ENCODE measurements at regions not wholly inside any gene's neighbourhood (a gene's known extent, or its start where the extent isn't known, plus 50 kb on each side); places are given as distances from the start of the nearest gene placed in this dataset.

DNA sequence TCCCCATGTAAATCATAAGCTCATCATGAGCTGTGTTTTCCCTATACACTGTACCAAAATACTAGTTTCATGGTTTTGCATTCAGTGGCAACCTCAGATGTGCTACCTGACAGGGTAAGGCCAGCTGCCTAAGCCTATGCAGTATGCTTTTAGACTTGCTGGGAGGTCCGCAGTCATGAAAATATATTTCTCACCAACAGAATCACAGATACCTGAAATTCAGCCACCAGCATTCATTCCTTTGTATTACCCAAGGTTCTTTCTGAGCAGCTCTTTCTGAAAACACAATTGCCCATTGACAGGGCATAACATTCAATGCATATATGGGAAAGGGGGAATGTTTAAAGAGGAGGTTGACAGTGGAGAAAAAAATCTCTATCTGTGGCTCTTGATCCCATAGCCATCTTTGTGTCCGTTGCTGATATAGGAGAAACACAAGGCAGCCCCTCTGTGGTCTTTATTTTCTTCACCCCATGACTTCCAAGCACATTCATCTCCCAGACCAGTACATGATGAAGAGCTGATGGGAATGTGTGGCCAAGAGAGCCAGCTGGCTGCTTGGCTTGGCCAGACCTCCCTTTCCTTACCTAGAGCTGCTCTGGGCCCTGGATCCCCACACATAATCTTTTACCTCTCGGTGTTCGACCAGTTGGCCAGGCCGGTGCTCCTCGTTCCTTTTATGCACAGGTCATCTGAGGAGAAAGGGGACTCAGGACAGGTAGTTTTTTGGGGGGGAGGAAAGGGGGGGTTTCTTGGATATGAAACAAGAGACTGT, 162.9 kb downstream of the KCNA5 start:
- Histone ChIP-seq H3K9ac (ENCODE audit: control insufficient read depth, insufficient read depth, low read length) (no peak overlapping the region), H3K4me3 (no peak overlapping the region), H3K36me3 (ENCODE audit: control insufficient read depth in 2 of 2, insufficient read depth in 2 of 2, low read length in 1 of 2) (no peaks in the 10 kb centered on the region), H3K27me3 (replicated peaks in 1 of 2; ENCODE audit: control insufficient read depth in 2 of 2, insufficient read depth in 2 of 2, low read length in 1 of 2) (peaks cover 0 to 3% of the 10 kb centered on the region in 2 experiments; a peak in 2 of 4 replicates), H3K4me2 (ENCODE audit: control insufficient read depth, insufficient read depth) (no peak overlapping the region), H3K79me2 (ENCODE audit: control insufficient read depth, insufficient read depth, low read length) (no peaks in the 10 kb centered on the region), H3K4me1 (ENCODE audit: control insufficient read depth, insufficient read depth, low read length) (no peaks in the 10 kb centered on the region), H3K27ac (ENCODE audit: control insufficient read depth, insufficient read depth) (no peak overlapping the region), H4K20me1 (ENCODE audit: control insufficient read depth, insufficient read depth) (no peaks in the 10 kb centered on the region), H2AFZ (ENCODE audit: control insufficient read depth, low read depth, low read length) (no peak overlapping the region), H3K9me3 (replicated peaks; ENCODE audit: control insufficient read depth, insufficient read depth, low read length) (no peaks in the 10 kb centered on the region)
- ChIA-PET POLR2A (no interaction called here), CTCF (no interaction called here), SMC1A (ENCODE audit: uncharacterized antibody, unreplicated experiment) (interaction anchor here (1.2 kb wide), 1 partner anchor 18 kb away, joined by 4 read pairs; no protein-coding TSS in a partner anchor), RAD21 (ENCODE audit: unreplicated experiment) (interaction anchor here (0.7 kb wide), 1 partner anchor 282 kb away, joined by 3 read pairs; no protein-coding TSS in a partner anchor)
- intact Hi-C loops (cut with micrococcal nuclease; ENCODE audit: unreplicated experiment) (loop anchor here (10.0 kb wide), 1 partner anchor 308 kb away; no protein-coding TSS in a partner anchor), in situ Hi-C loops (cut with MboI) (no loop called here)
- no peak for DNase-seq (ENCODE audit: low read depth, low spot score)
- no peak for FAIRE-seq
- ATAC-seq = no peak
- TF ChIP-seq HDGF (IDR thresholded peaks at IDR 0.05) (no peak), FOXK2 (IDR thresholded peaks at IDR 0.05) (no peak), RCOR1 (conservative IDR thresholded peaks at IDR 0.05; ENCODE audit: low read depth, low read length) (no peak), TCF3 (IDR thresholded peaks at IDR 0.05; ENCODE audit: borderline replicate concordance, insufficient read depth, low read depth, low read length) (no peak), PML (IDR thresholded peaks at IDR 0.05; ENCODE audit: low read length) (no peak), TBL1XR1 (IDR thresholded peaks at IDR 0.05; ENCODE audit: low read depth, low read length) (no peak), TCF7 (IDR thresholded peaks at IDR 0.05; ENCODE audit: borderline replicate concordance) (no peak)
- no TSS peak for BruUV-seq (replicated peaks)
- 50% methylated on average over 6 of the region's 6 CpGs for WGBS (ENCODE audit: insufficient coverage, insufficient replicate concordance, low lambda C conversion rate, missing lambda C conversion rate)

All from GM12878 (cell line).